Prostate gland (tissue), 2 donors: ENCODE measurements at regions not wholly inside any gene's neighbourhood (a gene's known extent, or its start where the extent isn't known, plus 50 kb on each side); places are given as distances from the start of the nearest gene placed in this dataset.

Experiments used
- CTCF ChIP-seq, 4 experiments: fragments of 200-600 bp in 2 of 4; fragments of 450-650 bp in 2 of 4; sonication (generic) in 2 of 4; IDR thresholded peaks; 1 replicate in 3 of 4; 2 replicates in 1 of 4; pipeline ENCODE4 v1.5.1; 2016 to 2019; ENCODE audit warnings: antibody characterized with exemption in 4 of 4, mild to moderate bottlenecking in 2 of 4, moderate library complexity in 2 of 4
- POLR2A ChIP-seq: fragments of 450-650 bp; IDR thresholded peaks from one replicate; pipeline ENCODE4 v1.6.1; 2016; ENCODE audit warnings: antibody characterized with exemption, mild to moderate bottlenecking
- POLR2AphosphoS5 ChIP-seq: sonication (generic); formaldehyde crosslinking; IDR thresholded peaks from one replicate; pipeline ENCODE4 v1.6.1; 2017; ENCODE audit warnings: antibody characterized with exemption

GRCh38 chr4:77454858-77455257, 150.8 kb upstream of the CXCL13 start:
- TF ChIP-seq CTCF (IDR thresholded peaks at IDR 0.05) (no peak), POLR2A (no peak), POLR2AphosphoS5 (no peak)
